GM23338 (cell line): ENCODE measurements at regions not wholly inside any gene's neighbourhood (a gene's known extent, or its start where the extent isn't known, plus 50 kb on each side); places are given as distances from the start of the nearest gene placed in this dataset.

ENCODE experiments used
- ATAC-seq: fragments of 200-7000 bp; cut with Tn5 transposase; 3 replicates; pipeline ENCODE4 v1.9.1; 2020
- DNase-seq: peaks from one replicate; pipeline ENCODE4 v3.0.0-alpha.2; 2015; ENCODE audit warnings: low spot score
- H2AFZ ChIP-seq: fragments of 200-600 bp; sonication (generic); 2 replicates; pipeline ENCODE4 v1.8.0; 2016; ENCODE audit warnings: antibody characterized with exemption, mild to moderate bottlenecking, moderate library complexity
- H3F3A ChIP-seq: fragments of 200-600 bp; sonication (generic); replicated peaks from 2 replicates; pipeline ENCODE4 v1.8.0; 2017; ENCODE audit warnings: antibody characterized with exemption, mixed run types, low read depth
- H3K27ac ChIP-seq: fragments of 200-600 bp; sonication (generic); 2 replicates; pipeline ENCODE4 v1.6.1; 2016; ENCODE audit warnings: low read depth
- H3K27me3 ChIP-seq: fragments of 200-600 bp; sonication (generic); 2 replicates; pipeline ENCODE4 v1.8.0; 2016; ENCODE audit warnings: mild to moderate bottlenecking, mixed run types, moderate library complexity; ENCODE audit not compliant: insufficient read depth
- H3K36me3 ChIP-seq: fragments of 200-600 bp; sonication (generic); 2 replicates; pipeline ENCODE4 v1.8.0; 2016; ENCODE audit warnings: mild to moderate bottlenecking; ENCODE audit not compliant: insufficient read depth
- H3K4me1 ChIP-seq: fragments of 200-600 bp; sonication (generic); 2 replicates; pipeline ENCODE4 v1.8.0; 2016; ENCODE audit warnings: mild to moderate bottlenecking, moderate library complexity; ENCODE audit not compliant: insufficient read depth
- H3K4me2 ChIP-seq: fragments of 200-600 bp; sonication (generic); 2 replicates; pipeline ENCODE4 v1.7.1; 2017; ENCODE audit warnings: mixed run types
- H3K4me3 ChIP-seq: fragments of 200-600 bp; sonication (generic); 2 replicates; pipeline ENCODE4 v1.6.1; 2016; ENCODE audit warnings: mixed run types
- H3K79me2 ChIP-seq: fragments of 200-600 bp; sonication (generic); replicated peaks from 2 replicates; pipeline ENCODE4 v1.8.0; 2017; ENCODE audit warnings: mild to moderate bottlenecking; ENCODE audit not compliant: insufficient read depth
- H3K9me2 ChIP-seq: fragments of 200-600 bp; sonication (generic); 2 replicates; pipeline ENCODE4 v1.8.0; 2017; ENCODE audit not compliant: insufficient read depth
- H4K20me1 ChIP-seq: fragments of 200-600 bp; sonication (generic); replicated peaks from 2 replicates; pipeline ENCODE4 v1.8.0; 2017; ENCODE audit warnings: mild to moderate bottlenecking; ENCODE audit not compliant: insufficient read depth
- H3K27ac Mint-ChIP-seq: 2 replicates; pipeline ENCODE4 v1.8.0; 2020; ENCODE audit warnings: inconsistent platforms, mild to moderate bottlenecking, moderate library complexity, mixed read lengths
- H3K27me3 Mint-ChIP-seq: 3 replicates; pipeline ENCODE4 v1.8.0; 2022; ENCODE audit warnings: low read depth, mild to moderate bottlenecking, moderate library complexity, mixed read lengths, inconsistent platforms; ENCODE audit not compliant: insufficient read depth, poor library complexity
- H3K36me3 Mint-ChIP-seq: 3 replicates; pipeline ENCODE4 v1.8.0; 2021; ENCODE audit warnings: low read depth, mild to moderate bottlenecking, inconsistent platforms, moderate library complexity, mixed read lengths
- H3K4me1 Mint-ChIP-seq: 3 replicates; pipeline ENCODE4 v1.8.0; 2020; ENCODE audit warnings: mild to moderate bottlenecking, inconsistent platforms, mixed read lengths
- H3K4me3 Mint-ChIP-seq: 3 replicates; pipeline ENCODE4 v1.8.0; 2021; ENCODE audit warnings: moderate library complexity, mild to moderate bottlenecking, inconsistent platforms, mixed read lengths
- H3K9me3 Mint-ChIP-seq: 3 replicates; pipeline ENCODE4 v1.8.0; 2020; ENCODE audit warnings: moderate library complexity, mild to moderate bottlenecking, inconsistent platforms, mixed read lengths
- ETS1 ChIP-seq: IDR thresholded peaks from 2 replicates; pipeline ENCODE4 v1.6.1; 2016; ENCODE audit warnings: antibody characterized with exemption
- EZH2 ChIP-seq: fragments of 200-600 bp; sonication (generic); IDR thresholded peaks from one replicate; pipeline ENCODE4 v1.8.0; 2017; ENCODE audit warnings: antibody characterized with exemption, mild to moderate bottlenecking, low read depth; ENCODE audit not compliant: unreplicated experiment
- EZH2phosphoT487 ChIP-seq: fragments of 200-600 bp; sonication (generic); IDR thresholded peaks from one replicate; pipeline ENCODE4 v1.8.1; 2018; ENCODE audit warnings: antibody characterized with exemption; ENCODE audit not compliant: unreplicated experiment
- JUNB ChIP-seq: IDR thresholded peaks from one replicate; pipeline ENCODE4 v1.6.1; 2016; ENCODE audit warnings: antibody characterized with exemption; ENCODE audit not compliant: unreplicated experiment
- NANOG ChIP-seq: IDR thresholded peaks from 2 replicates; pipeline ENCODE4 v1.6.1; 2016; ENCODE audit warnings: antibody characterized with exemption, borderline replicate concordance
- ZNF331 ChIP-seq: fragments of 250-450 bp; sonication (Bioruptor Pico); IDR thresholded peaks from 2 replicates; pipeline ENCODE4 v1.5.0; 2020; ENCODE audit warnings: low read depth, mild to moderate bottlenecking, moderate library complexity
- ZNF462 ChIP-seq: fragments of 250-450 bp; sonication (Bioruptor Pico); IDR thresholded peaks from 2 replicates; pipeline ENCODE4 v1.5.0; 2020; ENCODE audit warnings: mild to moderate bottlenecking, moderate library complexity
- TF ChIP-seq, protein P1 (sequence below), 2 experiments: fragments of 200-600 bp in 1 of 2; sonication (generic) in 1 of 2; conservative IDR thresholded peaks; 2 replicates each; pipeline versions ENCODE4 v1.5.1 to v1.6.1; 2016 to 2017; ENCODE audit warnings: antibody characterized with exemption in 2 of 2, low read depth in 2 of 2, mild to moderate bottlenecking in 2 of 2, moderate library complexity in 1 of 2

- Histone ChIP-seq H3K4me3 (no peak overlapping the region), H3F3A (no peaks in the 10 kb centered on the region), H3K9me2 (no peaks in the 10 kb centered on the region), H3K4me1 (peaks cover 14% of the 10 kb centered on the region; the same call in 1 of the 2 replicates), H3K27ac (no peak overlapping the region), H3K27me3 (no peaks in the 10 kb centered on the region), H4K20me1 (no peaks in the 10 kb centered on the region), H3K79me2 (no peaks in the 10 kb centered on the region), H3K36me3 (no peaks in the 10 kb centered on the region), H3K4me2 (no peak overlapping the region), H2AFZ (no peak overlapping the region)
- no peak for DNase-seq
- Mint-ChIP-seq H3K27me3 (no peaks in the 10 kb centered on the region), H3K4me1 (peaks cover 14% of the 10 kb centered on the region; the same call in 2 of the 3 replicates), H3K9me3 (no peaks in the 10 kb centered on the region), H3K36me3 (no peaks in the 10 kb centered on the region), H3K4me3 (no peak overlapping the region), H3K27ac (no peak overlapping the region)
- ATAC-seq, result no peak
- TF ChIP-seq JUNB, result no peak
- no peak for TF ChIP-seq ZNF331 (CRISPR knock-in tag)
- TF ChIP-seq EZH2, result no peak
- TF ChIP-seq EZH2phosphoT487, result no peak
- TF ChIP-seq NANOG, result no peak
- TF ChIP-seq ZNF462 (CRISPR knock-in tag), result no peak
- TF ChIP-seq, protein P1, sequence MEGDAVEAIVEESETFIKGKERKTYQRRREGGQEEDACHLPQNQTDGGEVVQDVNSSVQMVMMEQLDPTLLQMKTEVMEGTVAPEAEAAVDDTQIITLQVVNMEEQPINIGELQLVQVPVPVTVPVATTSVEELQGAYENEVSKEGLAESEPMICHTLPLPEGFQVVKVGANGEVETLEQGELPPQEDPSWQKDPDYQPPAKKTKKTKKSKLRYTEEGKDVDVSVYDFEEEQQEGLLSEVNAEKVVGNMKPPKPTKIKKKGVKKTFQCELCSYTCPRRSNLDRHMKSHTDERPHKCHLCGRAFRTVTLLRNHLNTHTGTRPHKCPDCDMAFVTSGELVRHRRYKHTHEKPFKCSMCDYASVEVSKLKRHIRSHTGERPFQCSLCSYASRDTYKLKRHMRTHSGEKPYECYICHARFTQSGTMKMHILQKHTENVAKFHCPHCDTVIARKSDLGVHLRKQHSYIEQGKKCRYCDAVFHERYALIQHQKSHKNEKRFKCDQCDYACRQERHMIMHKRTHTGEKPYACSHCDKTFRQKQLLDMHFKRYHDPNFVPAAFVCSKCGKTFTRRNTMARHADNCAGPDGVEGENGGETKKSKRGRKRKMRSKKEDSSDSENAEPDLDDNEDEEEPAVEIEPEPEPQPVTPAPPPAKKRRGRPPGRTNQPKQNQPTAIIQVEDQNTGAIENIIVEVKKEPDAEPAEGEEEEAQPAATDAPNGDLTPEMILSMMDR (conservative IDR thresholded peaks at IDR 0.05; ENCODE audit: low read depth in 2 of 2), result no peak
- TF ChIP-seq ETS1, result no peak
Observed at GRCh38 chr4:125517831-125518230, 203.1 kb downstream of the FAT4 start.
